Dedifferentiated amniotic fluid mesenchymal stem cell (primary cell): ENCODE measurements at regions not wholly inside any gene's neighbourhood (a gene's known extent, or its start where the extent isn't known, plus 50 kb on each side); places are given as distances from the start of the nearest gene placed in this dataset.

ENCODE experiments used
- DNase-seq: peaks from one replicate; pipeline ENCODE4 v3.0.0-alpha.2; 2016; ENCODE audit errors: extremely low spot score

- DNase-seq, result no peak
Measured at GRCh38 chrX:39555431-39555830, 542.3 kb downstream of the BCOR start.

DNA sequence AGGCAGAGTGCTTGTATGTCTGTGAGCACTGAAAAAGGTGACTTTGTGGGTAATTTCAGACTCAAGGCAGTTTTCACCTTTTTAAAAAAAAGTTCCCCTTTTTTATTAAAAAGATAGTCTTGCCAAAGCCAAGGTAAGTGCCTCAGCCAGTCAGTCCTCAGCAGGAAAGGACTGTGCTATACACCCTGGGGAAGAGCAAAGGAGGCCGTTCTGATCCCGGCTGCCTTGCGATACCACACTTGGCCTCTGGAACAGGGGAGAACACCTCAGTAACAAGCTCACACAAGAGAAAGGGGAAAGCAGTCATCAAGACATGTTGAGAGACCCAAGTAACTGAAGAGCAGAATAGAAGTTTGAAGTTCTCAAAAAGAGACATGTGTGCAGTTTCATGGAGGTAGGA, 541.7 kb downstream of the BCOR start:
- no peak for DNase-seq

GRCh38 chrX:39559229-39559628, 538.5 kb downstream of the BCOR start:
- no peak for DNase-seq

GRCh38 chrX:39560271-39560670, 537.5 kb downstream of the BCOR start:
- no peak for DNase-seq

- DNase-seq, result no peak
Measured at GRCh38 chrX:39563178-39563577, 534.6 kb downstream of the BCOR start.

DNA sequence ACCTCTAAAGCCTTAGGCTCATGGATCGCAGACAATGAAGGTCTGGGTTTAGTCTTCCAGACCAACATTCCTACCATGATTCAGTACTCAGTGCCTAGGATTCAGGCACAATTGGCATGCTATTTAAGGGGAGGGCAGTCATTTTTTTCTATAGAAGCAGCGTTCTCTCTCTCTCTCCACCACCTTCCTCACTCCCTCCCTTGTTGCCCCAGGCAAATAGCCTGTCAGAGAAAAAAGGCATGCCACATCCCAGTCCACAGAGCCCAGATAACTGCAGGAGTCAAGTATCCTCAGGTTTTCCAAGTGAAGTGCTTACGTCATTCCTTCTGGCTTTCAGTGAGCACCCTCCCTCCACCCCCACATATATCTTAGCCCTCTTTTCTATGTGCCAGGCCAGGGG, 533.0 kb downstream of the BCOR start:
- no peak for DNase-seq

DNA sequence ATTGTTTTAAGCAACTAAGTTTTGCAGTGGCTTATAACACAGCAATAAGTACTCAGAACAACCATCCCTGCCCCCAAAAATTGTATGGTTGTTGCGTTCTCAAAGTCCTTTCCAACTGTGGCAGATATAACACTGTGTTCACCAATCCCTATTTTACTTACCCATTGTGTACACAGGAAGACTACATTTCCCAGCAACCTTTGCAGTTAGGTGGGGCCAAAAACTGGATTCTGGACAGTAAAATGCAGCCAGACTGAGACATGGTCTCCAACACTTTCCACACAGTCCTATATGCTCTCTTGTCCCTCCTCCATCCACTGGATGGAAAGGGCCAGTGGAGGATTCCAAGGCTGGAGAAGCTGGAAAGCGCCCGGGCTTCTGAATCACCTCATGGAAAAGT, 523.6 kb downstream of the BCOR start:
- DNase-seq, result no peak

- no peak for DNase-seq
Measured at GRCh38 chrX:39576041-39576872, 521.5 kb downstream of the BCOR start.

GRCh38 chrX:39577206-39577984, 520.4 kb downstream of the BCOR start:
- DNase-seq, result no peak

DNA sequence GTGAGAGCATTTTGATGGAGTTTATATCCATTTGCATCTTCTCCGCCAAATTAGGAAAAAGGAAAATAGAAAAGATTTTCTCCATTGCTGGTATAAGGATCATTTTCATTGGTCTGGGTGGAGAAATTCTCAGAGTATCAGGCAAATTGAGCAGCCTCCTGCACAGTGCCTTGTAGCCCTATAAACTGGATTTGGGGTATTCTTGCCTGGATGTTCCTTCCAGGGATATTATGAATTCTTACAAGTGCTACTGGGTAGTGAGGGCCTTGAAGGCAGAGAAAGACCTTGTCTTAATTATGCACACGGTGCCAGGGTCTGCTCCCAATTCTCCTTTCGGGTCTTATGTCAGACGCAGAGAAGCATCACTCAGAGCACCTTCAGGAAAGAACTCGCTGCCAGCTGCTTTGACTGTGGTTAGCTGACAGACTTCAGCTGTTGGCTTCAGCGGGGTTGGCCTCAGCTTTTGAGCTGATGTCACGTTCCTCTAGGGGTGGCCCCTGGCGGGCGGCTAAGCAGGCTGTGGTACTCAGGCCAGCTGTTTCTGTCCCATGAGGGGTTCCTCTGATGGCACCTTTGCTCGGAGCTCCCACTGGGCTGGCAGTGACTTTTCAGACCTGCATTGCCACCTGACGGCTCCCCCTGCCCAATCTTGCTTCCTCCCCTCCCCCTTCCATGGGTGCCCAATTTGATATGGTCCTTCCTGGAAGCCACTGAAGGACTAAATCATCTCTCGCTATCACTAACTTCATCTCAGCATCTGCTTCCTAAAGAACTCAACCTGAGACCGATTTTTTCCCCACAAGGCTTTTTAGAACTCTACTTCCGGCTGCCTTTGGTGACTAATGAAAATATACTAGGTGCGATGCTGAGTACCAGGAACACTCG, 519.5 kb downstream of the BCOR start:
- DNase-seq, result no peak

- DNase-seq, result no peak
Measured at GRCh38 chrX:39580043-39580442, 517.7 kb downstream of the BCOR start.

DNA sequence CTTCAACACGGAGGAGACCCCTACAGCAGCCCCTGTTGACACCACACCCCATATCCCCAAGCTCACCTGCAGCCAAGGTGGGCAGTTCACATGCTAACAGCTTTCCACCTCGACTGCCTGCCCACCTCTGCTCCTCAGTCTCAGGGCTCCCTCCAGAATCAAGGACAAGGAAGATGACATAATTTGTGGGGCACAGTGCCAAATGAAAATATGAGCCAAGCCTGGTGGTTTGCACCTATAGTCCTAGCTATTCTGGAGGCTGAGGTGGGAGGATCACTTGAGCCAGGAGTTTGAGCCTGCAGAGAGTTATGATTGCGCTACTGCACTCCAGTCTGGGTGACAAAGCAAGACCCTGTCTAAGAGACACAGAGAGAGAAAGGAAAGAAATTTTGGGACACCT, 516.3 kb downstream of the BCOR start:
- DNase-seq, result no peak

DNA sequence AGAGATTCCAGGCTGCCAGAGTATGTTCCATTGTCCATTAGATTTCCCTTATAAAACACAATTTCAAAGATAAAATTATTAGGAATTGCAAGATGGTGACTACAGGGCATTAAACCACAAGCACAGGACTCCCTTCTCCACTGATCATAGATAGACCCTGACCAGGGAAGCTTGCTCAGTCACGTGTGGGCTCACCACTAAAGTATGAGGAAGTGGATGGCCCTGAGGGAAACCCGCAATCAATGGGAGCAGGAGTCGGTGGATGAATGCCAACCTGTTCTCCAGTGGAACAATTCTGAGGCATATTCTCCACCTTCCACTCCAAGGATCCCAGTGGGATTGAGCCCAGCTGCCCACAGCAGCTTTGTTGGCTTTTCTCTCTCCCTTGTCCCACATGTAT, 515.7 kb downstream of the BCOR start:
- DNase-seq, result no peak

GRCh38 chrX:39582976-39583375, 514.8 kb downstream of the BCOR start:
- no peak for DNase-seq

DNA sequence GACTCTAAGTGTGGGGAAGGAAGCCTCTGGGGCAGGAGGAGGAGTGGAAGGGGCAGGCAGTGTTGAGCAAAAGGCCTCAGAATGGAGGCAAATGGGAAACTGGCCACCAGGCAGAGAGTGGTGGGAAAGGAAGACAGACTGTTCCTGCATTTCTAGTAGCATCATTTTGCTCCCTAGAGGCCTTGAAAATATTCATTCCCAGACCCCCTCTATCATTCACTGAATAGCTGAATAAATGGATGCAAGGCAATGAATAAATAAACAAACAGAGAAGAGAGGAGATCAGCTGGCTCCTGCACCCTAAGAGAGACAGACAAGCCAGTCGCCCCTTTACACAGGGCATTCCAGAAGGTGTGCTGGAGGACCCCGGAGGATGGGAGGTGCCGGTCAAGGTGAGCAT, 511.9 kb downstream of the BCOR start:
- no peak for DNase-seq

GRCh38 chrX:39586359-39586758, 511.4 kb downstream of the BCOR start:
- no peak for DNase-seq

- DNase-seq, result no peak
Measured at GRCh38 chrX:39591099-39591498, 506.7 kb downstream of the BCOR start.

- DNase-seq, result no peak
Measured at GRCh38 chrX:39592776-39593175, 505.0 kb downstream of the BCOR start.

GRCh38 chrX:39595977-39596376, 501.8 kb downstream of the BCOR start:
- DNase-seq, result no peak

DNA sequence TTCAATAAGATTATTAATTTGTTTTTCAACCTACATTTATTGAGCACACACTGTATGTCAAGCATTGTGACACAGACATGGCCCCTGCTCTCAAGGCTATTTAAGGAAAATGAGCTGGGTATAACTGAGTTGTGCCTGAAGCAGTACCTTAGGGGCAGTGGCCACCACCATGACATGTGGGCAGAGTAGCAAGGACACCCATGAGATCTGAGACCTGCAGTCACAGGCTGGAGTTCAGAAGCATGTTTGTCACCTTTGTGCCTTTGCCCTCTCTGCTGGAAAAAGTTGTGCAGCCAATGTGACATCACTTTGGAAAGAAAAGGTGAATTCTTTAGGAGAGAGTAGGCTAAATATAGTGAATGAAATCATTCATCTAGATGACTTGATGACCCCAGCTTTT, 501.3 kb downstream of the BCOR start:
- DNase-seq, result no peak

- DNase-seq, result no peak
Measured at GRCh38 chrX:39599339-39599738, 498.4 kb downstream of the BCOR start.

DNA sequence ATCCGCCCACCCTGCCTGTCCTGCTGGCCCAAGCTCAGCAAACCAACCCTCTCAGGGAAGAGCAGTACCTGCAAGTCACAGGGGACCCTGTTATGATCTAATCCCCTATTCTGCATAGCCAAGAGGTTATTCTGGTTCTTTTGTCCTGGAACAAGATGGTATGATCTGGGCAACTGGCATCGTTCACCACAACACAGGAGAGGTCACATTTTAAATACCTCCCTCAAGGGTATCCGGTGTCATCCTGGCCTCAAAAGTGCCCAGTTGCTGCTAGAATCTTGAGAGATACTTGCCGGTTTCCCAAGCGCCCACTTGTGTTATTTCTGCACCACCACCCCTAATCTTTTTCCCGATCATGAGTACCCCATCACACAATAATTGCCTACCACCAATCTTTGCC, 497.5 kb downstream of the BCOR start:
- DNase-seq, result no peak
